ENCODE measurements at regions not wholly inside any gene's neighbourhood (a gene's known extent, or its start where the extent isn't known, plus 50 kb on each side); places are given as distances from the start of the nearest gene placed in this dataset.

DNA sequence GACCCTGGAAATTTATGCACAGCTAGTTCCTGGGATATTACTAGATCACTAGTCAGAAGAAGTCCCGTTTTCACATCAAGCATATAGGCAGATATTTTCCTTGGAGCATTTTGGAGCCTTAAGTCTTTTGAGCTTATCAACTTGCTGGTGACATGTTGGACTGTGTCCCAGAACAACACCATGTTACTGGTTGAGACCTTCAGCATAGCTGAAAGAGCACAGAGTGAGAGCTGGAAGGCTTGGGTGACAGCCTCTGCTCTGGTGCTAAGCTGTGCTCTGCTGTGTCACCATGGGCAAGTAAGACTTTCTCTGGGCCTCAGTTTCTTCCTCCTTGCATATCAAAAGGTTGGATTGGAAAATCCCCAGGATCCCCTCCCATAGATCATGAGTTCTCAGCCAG, 116.6 kb upstream of the FRMPD4 start:
- WGBS, 2 experiments (ENCODE audit: extremely low coverage in 2 of 2, insufficient read length in 1 of 2) = no CpG with 5 or more reads among the region's 1 CpG
- H2AFZ ChIP-seq (replicated peaks; ENCODE audit: low read length, poor library complexity) = no peak overlapping the region
- no peak overlapping the region for H3K23ac ChIP-seq (ENCODE audit: low read depth, low read length)
- no peak overlapping the region for H4K5ac ChIP-seq (ENCODE audit: low read depth, low read length)
- H2AK9ac ChIP-seq (replicated peaks; ENCODE audit: low read depth, low read length, poor library complexity) = no peak overlapping the region
- no peak overlapping the region for H3K14ac ChIP-seq (replicated peaks; ENCODE audit: low read depth, low read length)
- H3K9me1 ChIP-seq (ENCODE audit: insufficient read depth, low read length) = no peaks in the 10 kb centered on the region
- no peaks in the 10 kb centered on the region for H3K36me3 ChIP-seq (ENCODE audit: control insufficient read depth, insufficient read depth, low read length)
- no peaks in the 10 kb centered on the region for H3K27me3 ChIP-seq (ENCODE audit: control insufficient read depth, insufficient read depth, low read length)
- no peak overlapping the region for H2BK20ac ChIP-seq (ENCODE audit: low read depth, low read length)
- no peak for TF ChIP-seq MXI1 (IDR thresholded peaks at IDR 0.05; ENCODE audit: borderline replicate concordance, low read depth, low read length)
- no peak for TF ChIP-seq RFX5 (IDR thresholded peaks at IDR 0.05; ENCODE audit: low read depth, low read length)
- TF ChIP-seq MAFK (IDR thresholded peaks at IDR 0.05; ENCODE audit: low read depth, low read length) = no peak
- TF ChIP-seq, protein P1, sequence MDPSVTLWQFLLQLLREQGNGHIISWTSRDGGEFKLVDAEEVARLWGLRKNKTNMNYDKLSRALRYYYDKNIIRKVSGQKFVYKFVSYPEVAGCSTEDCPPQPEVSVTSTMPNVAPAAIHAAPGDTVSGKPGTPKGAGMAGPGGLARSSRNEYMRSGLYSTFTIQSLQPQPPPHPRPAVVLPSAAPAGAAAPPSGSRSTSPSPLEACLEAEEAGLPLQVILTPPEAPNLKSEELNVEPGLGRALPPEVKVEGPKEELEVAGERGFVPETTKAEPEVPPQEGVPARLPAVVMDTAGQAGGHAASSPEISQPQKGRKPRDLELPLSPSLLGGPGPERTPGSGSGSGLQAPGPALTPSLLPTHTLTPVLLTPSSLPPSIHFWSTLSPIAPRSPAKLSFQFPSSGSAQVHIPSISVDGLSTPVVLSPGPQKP (IDR thresholded peaks at IDR 0.05; ENCODE audit: borderline replicate concordance, low read depth, low read length) = no peak
- no peak for TF ChIP-seq FOS (IDR thresholded peaks at IDR 0.05; ENCODE audit: low read depth, low read length)
- no peak for TF ChIP-seq MAZ (IDR thresholded peaks at IDR 0.05; ENCODE audit: borderline replicate concordance, low read depth, low read length)
- TF ChIP-seq, protein P2, sequence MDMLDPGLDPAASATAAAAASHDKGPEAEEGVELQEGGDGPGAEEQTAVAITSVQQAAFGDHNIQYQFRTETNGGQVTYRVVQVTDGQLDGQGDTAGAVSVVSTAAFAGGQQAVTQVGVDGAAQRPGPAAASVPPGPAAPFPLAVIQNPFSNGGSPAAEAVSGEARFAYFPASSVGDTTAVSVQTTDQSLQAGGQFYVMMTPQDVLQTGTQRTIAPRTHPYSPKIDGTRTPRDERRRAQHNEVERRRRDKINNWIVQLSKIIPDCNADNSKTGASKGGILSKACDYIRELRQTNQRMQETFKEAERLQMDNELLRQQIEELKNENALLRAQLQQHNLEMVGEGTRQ (IDR thresholded peaks at IDR 0.05; ENCODE audit: low read depth, low read length) = no peak
- no peak for TF ChIP-seq CEBPB (IDR thresholded peaks at IDR 0.05; ENCODE audit: low read depth, low read length)
- TF ChIP-seq, protein P3, sequence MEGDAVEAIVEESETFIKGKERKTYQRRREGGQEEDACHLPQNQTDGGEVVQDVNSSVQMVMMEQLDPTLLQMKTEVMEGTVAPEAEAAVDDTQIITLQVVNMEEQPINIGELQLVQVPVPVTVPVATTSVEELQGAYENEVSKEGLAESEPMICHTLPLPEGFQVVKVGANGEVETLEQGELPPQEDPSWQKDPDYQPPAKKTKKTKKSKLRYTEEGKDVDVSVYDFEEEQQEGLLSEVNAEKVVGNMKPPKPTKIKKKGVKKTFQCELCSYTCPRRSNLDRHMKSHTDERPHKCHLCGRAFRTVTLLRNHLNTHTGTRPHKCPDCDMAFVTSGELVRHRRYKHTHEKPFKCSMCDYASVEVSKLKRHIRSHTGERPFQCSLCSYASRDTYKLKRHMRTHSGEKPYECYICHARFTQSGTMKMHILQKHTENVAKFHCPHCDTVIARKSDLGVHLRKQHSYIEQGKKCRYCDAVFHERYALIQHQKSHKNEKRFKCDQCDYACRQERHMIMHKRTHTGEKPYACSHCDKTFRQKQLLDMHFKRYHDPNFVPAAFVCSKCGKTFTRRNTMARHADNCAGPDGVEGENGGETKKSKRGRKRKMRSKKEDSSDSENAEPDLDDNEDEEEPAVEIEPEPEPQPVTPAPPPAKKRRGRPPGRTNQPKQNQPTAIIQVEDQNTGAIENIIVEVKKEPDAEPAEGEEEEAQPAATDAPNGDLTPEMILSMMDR (conservative IDR thresholded peaks at IDR 0.05; ENCODE audit: low read depth, low read length) = no peak
- no peak for TF ChIP-seq BHLHE40 (IDR thresholded peaks at IDR 0.05; ENCODE audit: low read depth, low read length)
- no peak overlapping the region for H2AK5ac ChIP-seq (ENCODE audit: low read depth, low read length)
- no peaks in the 10 kb centered on the region for H3K79me1 ChIP-seq (ENCODE audit: low read depth in 1 of 2, low read length in 2 of 2)
- no peak overlapping the region for H4K8ac ChIP-seq (ENCODE audit: low read depth in 2 of 2, low read length in 2 of 2)
- H3K4me1 ChIP-seq (ENCODE audit: control insufficient read depth, insufficient read depth, low read length) = no peaks in the 10 kb centered on the region
- DNase-seq = no peak
- H3K27ac ChIP-seq (ENCODE audit: insufficient read depth, low read length) = no peak overlapping the region
- H4K20me1 ChIP-seq (ENCODE audit: insufficient read depth, low read length) = no peaks in the 10 kb centered on the region
- H2BK15ac ChIP-seq (ENCODE audit: low read depth, low read length) = no peak overlapping the region
- intact Hi-C loops (cut with micrococcal nuclease) (no loop called here), in situ Hi-C loops (cut with MboI; ENCODE audit: low sequenced_read_pairs) (no loop called here), dilution Hi-C loops (cut with HindIII; ENCODE audit: low sequenced_read_pairs, unreplicated experiment) (no loop called here)
- ATAC-seq (ENCODE audit: low read depth) = no peak
- no peak overlapping the region for H3K4me3 ChIP-seq (ENCODE audit: insufficient read depth, low read depth, low read length)
- BruUV-seq (replicated peaks) = no TSS peak
- CTCF ChIA-PET = interaction anchor here (0.7 kb wide), 1 partner anchor 9 kb away, joined by 3 read pairs; no protein-coding TSS in a partner anchor
- H2BK120ac ChIP-seq (ENCODE audit: low read depth, low read length) = no peak overlapping the region
- no peak overlapping the region for H3K4me2 ChIP-seq (ENCODE audit: low read depth, low read length)
- H3K18ac ChIP-seq (ENCODE audit: low read depth, low read length) = no peak overlapping the region
- H4K91ac ChIP-seq (ENCODE audit: insufficient read depth, low read depth, low read length) = no peak overlapping the region
- no peak overlapping the region for H3K4ac ChIP-seq (ENCODE audit: low read depth, low read length)
- H2BK5ac ChIP-seq (ENCODE audit: low read depth, low read length, poor library complexity, severe bottlenecking) = no peak overlapping the region
- no peak overlapping the region for H3K9ac ChIP-seq (ENCODE audit: low read depth, low read length)
- H3K9me3 ChIP-seq (ENCODE audit: control insufficient read depth, insufficient read depth, low read length) = no peaks in the 10 kb centered on the region
- POLR2A ChIA-PET (ENCODE audit: unreplicated experiment) = no interaction called here
- no peak overlapping the region for H3K56ac ChIP-seq (ENCODE audit: extremely low read depth, insufficient read depth, low read length)

Data from IMR-90 (cell line).